ENCODE measurements at regions not wholly inside any gene's neighbourhood (a gene's known extent, or its start where the extent isn't known, plus 50 kb on each side); places are given as distances from the start of the nearest gene placed in this dataset.

DNA sequence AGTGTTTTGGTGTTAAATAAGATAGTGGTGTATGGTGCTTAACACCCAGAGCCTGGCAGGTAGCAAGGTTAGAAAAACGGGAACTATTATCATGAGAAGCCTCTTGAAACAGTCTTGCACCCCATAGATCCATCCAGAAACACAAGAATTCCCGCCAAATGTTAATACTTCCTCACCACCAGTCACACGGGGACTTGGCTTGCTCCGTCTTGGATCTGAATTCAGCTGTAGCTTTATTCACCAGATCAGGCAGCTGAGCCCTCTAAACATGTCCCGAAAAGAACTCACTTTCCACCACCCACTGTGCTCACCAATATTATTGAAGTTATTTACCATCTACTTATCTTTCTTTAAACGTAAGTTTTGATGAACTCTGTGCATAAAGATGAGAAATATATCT, 101.6 kb upstream of the PTPN3 start:
- Histone ChIP-seq H3K4me3 (no peak overlapping the region), H3K9me3 (no peaks in the 10 kb centered on the region), H3K27ac (no peak overlapping the region), H3K4me1 (peaks cover 0 to 26% (median 0%) of the 10 kb centered on the region in 3 donors), H3K27me3 (no peaks in the 10 kb centered on the region), H3K36me3 (no peaks in the 10 kb centered on the region)
- 53 to 67% methylated on average over 6 of the region's 6 CpGs for WGBS, 2 donors
- no peak for TF ChIP-seq POLR2A (IDR thresholded peaks at IDR 0.05)
- TF ChIP-seq, protein P1, sequence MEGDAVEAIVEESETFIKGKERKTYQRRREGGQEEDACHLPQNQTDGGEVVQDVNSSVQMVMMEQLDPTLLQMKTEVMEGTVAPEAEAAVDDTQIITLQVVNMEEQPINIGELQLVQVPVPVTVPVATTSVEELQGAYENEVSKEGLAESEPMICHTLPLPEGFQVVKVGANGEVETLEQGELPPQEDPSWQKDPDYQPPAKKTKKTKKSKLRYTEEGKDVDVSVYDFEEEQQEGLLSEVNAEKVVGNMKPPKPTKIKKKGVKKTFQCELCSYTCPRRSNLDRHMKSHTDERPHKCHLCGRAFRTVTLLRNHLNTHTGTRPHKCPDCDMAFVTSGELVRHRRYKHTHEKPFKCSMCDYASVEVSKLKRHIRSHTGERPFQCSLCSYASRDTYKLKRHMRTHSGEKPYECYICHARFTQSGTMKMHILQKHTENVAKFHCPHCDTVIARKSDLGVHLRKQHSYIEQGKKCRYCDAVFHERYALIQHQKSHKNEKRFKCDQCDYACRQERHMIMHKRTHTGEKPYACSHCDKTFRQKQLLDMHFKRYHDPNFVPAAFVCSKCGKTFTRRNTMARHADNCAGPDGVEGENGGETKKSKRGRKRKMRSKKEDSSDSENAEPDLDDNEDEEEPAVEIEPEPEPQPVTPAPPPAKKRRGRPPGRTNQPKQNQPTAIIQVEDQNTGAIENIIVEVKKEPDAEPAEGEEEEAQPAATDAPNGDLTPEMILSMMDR (IDR thresholded peaks at IDR 0.05) = no peak
- intact Hi-C loops (cut with DNase I) = no loop called here
- no peak for DNase-seq

DNA sequence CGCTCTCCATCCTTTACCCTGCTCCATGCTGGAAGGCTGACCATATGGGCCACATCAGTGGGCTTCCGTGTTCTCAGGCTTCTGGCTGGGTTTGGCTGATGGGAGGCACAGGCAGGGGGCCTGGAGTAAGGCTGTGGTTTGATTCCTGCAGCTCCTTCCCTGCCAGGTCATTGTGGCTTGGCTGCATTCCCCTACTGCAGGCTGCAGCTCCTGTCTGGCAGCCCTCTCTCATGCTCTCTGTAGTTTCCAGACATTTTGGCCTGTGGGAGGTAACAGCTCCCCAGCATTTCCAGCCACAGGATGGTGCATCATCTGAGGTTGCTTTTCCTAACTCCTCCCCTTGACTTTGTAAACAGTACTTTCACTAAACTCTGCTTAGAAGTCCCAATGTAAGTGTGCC, 102.0 kb upstream of the PTPN3 start:
- TF ChIP-seq, protein P1 (IDR thresholded peaks at IDR 0.05) = no peak
- TF ChIP-seq POLR2A (IDR thresholded peaks at IDR 0.05) = no peak
- intact Hi-C loops (cut with DNase I) = no loop called here
- no peak overlapping the region for H3K4me3 ChIP-seq
- DNase-seq = no peak
- H3K36me3 ChIP-seq = no peaks in the 10 kb centered on the region
- H3K9me3 ChIP-seq = no peaks in the 10 kb centered on the region
- peaks cover 0 to 28% (median 0%) of the 10 kb centered on the region in 3 donors for H3K4me1 ChIP-seq
- H3K27ac ChIP-seq = no peak overlapping the region
- 25 to 52% methylated on average over 2 of the region's 2 CpGs for WGBS, 2 donors
- H3K27me3 ChIP-seq = no peaks in the 10 kb centered on the region

DNA sequence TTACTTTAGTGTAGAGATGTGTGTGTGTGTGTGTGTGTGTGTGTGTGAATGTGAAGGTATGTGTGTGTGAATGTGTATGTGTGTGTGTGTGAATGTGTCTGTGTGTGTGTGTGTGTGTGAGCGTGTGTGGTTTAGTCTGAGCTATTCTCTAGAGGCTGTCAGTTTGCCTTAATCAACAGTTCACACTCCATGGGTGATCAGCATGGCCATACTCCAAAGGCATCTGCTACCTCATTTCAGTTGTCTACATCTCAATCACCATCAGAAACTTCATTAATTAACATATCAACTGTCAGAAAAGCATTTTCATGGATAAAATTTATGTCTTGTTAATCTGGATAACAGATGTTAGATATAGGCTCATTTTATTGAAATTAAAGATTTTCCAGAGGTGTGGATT, 103.1 kb upstream of the PTPN3 start:
- Histone ChIP-seq H3K27ac (no peak overlapping the region), H3K36me3 (no peaks in the 10 kb centered on the region), H3K27me3 (no peaks in the 10 kb centered on the region), H3K9me3 (no peaks in the 10 kb centered on the region), H3K4me1 (peaks cover 0 to 28% (median 0%) of the 10 kb centered on the region in 3 donors), H3K4me3 (no peak overlapping the region)
- TF ChIP-seq, protein P1 (IDR thresholded peaks at IDR 0.05) = no peak
- intact Hi-C loops (cut with DNase I) = no loop called here
- WGBS, 2 donors = 78 to 94% methylated on average over 1 of the region's 1 CpG
- DNase-seq = no peak

DNA sequence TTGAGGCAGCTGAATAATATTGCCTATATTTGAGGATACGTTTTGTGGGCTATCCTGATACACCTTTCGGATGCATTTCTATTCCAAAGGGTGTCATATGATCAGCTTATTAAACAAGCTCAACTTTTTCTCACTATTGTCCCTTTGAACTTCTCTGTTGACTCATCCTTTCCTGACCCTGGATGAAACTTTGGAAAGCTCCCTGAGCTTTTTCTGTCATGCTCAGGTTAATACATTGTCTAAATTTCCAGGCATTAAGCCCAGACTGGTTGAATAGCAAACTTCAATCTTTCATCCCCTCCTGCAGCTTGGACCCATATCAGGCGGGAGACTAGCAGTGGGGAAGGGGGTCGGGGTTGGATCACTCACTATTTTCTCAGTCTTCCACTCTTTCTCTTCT, 104.9 kb upstream of the PTPN3 start:
- H3K4me1 ChIP-seq = peaks cover 0 to 28% (median 0%) of the 10 kb centered on the region in 3 donors
- H3K36me3 ChIP-seq = no peaks in the 10 kb centered on the region
- no peaks in the 10 kb centered on the region for H3K27me3 ChIP-seq
- intact Hi-C loops (cut with DNase I) = no loop called here
- H3K27ac ChIP-seq = no peak overlapping the region
- no peak overlapping the region for H3K4me3 ChIP-seq
- H3K9me3 ChIP-seq = no peaks in the 10 kb centered on the region
- DNase-seq = no peak
- 34% methylated on average over 4 of the region's 4 CpGs for WGBS, 2 donors
- TF ChIP-seq, protein P1 (IDR thresholded peaks at IDR 0.05) = no peak
- TF ChIP-seq POLR2A (IDR thresholded peaks at IDR 0.05) = no peak

DNA sequence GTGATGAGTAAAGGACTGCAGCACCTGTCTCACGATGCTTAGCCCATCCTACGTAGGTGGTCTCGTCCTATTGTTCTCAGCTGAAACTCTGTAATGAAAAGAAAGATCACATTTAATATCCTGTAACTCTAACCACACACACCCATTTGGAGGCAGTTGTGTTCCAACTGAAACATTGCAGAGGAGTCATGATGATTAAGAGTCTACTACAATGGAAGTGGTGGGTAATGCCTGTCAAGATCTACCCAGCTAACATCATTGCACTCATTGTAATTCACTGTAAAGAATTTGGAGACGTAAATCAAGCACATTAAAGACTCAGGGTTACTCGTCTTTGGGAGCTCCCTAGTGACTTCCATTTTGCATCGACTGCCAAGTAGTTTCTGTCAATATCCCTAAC, 106.0 kb upstream of the PTPN3 start:
- H3K4me1 ChIP-seq = peaks cover 0 to 28% (median 0%) of the 10 kb centered on the region in 3 donors
- no peaks in the 10 kb centered on the region for H3K27me3 ChIP-seq
- no peaks in the 10 kb centered on the region for H3K36me3 ChIP-seq
- no peak for DNase-seq
- whole genome bisulfite sequencing, 2 donors = 37 to 41% methylated on average over 6 of the region's 6 CpGs
- no peak for TF ChIP-seq POLR2A (IDR thresholded peaks at IDR 0.05)
- TF ChIP-seq, protein P1 (IDR thresholded peaks at IDR 0.05) = no peak
- H3K4me3 ChIP-seq = no peak overlapping the region
- H3K27ac ChIP-seq = peak overlapping the region in 1 of 4 donors; percentile 11
- intact Hi-C loops (cut with DNase I) = no loop called here
- H3K9me3 ChIP-seq = no peaks in the 10 kb centered on the region

Measured in esophagus squamous epithelium (tissue), 5 donors.